Iris pigment epithelial cell (primary cell): ENCODE measurements at regions not wholly inside any gene's neighbourhood (a gene's known extent, or its start where the extent isn't known, plus 50 kb on each side); places are given as distances from the start of the nearest gene placed in this dataset.

Experiments
- DNase-seq: peaks from one replicate; pipeline ENCODE4 v3.0.0-alpha.2; 2011; ENCODE audit warnings: low read depth

DNA sequence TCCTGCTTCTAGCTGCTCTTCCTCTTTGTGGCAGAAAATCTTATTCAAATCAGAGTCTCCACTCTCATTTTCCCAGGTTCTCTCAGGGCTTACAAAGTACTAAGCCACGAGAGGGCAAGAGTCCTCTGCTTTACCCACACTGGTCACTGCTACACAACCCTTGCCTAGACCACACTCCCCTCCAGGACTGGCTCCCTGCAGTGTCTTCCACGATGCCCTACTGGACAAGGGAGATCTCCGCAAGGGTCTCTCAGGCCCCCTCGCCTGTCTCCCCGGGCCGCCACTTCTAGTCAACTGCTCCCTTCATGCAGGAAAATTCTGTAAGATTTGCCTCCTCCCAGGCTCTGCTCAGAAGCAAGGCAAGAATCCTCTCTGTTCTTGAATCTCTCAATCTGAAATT, 319.6 kb downstream of the RRAGC start:
- DNase-seq, result no peak

DNA sequence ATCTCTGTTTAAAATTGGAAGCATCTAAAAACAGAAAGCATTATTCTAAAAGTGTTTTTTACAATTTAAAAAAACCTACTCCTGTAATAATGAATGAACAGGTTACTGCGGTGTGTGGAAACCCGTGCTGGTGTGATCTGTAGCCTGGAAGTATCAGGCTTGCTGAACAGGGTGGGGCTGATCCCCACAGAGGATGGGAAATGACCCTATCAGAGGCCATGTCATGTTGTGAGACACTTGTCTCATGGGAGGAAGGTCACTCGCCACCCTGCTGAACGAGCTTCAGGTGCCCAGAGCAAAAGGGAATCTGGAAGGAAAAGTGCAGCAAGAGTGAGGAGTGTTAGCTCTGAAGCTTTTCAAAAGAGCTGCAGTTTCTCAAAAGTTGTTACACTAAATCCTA, 320.7 kb downstream of the RRAGC start:
- DNase-seq, result no peak

DNA sequence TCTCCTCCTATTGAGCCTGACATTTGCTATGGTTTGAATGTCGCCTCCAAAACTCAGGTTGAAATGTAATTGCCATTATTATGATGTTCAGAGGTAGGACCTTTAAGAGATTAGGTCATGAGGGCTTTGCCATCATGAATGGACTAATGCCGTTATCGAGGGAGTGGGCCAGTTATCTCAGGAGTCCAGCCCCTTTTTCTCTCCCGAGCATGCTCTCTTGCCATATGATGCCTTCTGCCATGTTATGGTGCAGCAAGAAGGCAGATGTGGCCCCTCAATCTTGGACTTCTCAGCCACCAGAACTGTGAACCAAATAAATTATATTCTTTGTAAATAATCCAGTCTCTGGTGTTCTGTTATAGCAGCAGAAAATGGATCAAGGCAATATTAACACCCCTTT, 323.5 kb downstream of the RRAGC start:
- DNase-seq, result no peak

GRCh38 chr1:38534473-38534823, 325.1 kb downstream of the RRAGC start:
- no peak for DNase-seq

- DNase-seq, result no peak
Observed at GRCh38 chr1:38533772-38534472, 325.6 kb downstream of the RRAGC start.

DNA sequence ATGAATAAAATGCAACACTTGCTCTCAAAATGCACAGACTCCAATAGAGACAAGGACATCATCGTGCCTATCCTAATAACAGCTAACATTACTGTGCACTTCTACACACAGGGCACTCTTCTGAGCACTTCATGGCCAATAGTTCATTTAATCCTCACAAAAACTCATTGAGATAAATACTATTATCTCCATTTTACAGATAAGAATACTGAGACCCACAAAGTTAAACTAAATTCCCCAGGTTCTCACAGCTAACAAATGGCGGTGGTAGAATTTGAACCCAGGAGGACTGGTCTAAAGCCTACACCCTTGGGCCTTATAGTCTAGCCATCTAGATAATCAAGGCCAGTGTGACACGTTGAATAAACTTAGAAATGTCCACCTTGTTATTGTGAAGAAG, 328.6 kb downstream of the RRAGC start:
- no peak for DNase-seq

- DNase-seq, result no peak
Observed at GRCh38 chr1:38529946-38530345, 329.6 kb downstream of the RRAGC start.

- no peak for DNase-seq
Observed at GRCh38 chr1:38529391-38529790, 330.2 kb downstream of the RRAGC start.

- no peak for DNase-seq
Observed at GRCh38 chr1:38528623-38529022, 330.9 kb downstream of the RRAGC start.

- no peak for DNase-seq
Observed at GRCh38 chr1:38527373-38527966, 332.1 kb downstream of the RRAGC start.

GRCh38 chr1:38526046-38526445, 333.5 kb downstream of the RRAGC start:
- DNase-seq, result no peak

GRCh38 chr1:38525343-38526043, 334.1 kb downstream of the RRAGC start:
- no peak for DNase-seq

- DNase-seq, result no peak
Observed at GRCh38 chr1:38524025-38524641, 335.4 kb downstream of the RRAGC start.

GRCh38 chr1:38523568-38523939, 336.0 kb downstream of the RRAGC start:
- DNase-seq, result no peak

DNA sequence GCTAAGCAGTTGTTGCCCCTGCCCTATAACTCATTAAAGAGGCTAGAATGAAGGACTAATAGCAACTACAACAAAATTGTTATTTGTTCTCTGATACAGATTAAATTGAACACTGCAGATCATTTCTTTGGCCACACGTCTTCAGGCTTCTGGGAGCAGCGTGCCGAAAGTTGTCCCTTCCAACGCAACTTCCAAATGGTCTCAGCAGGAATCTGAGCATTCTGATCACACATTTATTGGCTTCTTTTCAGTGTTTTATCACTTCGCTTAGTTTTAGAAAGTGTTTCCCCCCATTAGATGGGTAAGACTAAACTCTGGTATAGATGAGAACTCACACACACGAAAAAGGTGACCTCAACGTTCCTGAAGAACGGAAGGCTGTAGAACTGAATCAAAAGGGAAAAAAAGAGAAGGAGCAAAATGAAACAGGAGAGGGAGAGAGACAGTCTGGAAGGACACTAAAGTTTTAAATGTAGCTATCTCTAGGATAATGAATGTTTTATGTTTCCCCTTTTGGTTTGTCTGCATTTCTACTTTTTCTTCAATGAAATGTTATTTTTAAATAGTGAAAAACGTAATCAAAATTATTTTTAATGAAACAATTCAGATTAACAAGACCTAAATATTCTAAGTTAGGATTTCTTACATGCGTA, 336.5 kb downstream of the RRAGC start:
- no peak for DNase-seq

- no peak for DNase-seq
Observed at GRCh38 chr1:38516560-38516959, 343.0 kb downstream of the RRAGC start.

DNA sequence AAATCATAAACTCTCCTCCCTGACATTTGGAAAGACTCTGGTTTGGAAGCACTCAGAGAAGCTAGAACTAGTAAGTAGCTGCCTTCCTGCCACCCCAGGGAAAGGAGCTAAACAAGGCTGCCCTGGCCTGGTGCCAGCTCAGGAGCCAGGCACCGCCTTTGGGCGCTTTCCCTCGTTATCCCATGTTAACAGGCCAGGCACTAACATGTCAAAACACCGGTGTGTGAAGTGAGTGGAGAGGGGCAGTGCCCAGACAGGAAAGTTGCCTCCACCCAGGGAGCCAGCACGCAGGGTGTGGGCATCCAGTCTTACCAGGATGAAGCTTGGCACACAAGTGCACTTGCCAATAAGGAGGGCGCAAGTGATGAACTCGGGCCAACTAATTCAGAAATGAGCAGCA, 346.8 kb downstream of the RRAGC start:
- no peak for DNase-seq

DNA sequence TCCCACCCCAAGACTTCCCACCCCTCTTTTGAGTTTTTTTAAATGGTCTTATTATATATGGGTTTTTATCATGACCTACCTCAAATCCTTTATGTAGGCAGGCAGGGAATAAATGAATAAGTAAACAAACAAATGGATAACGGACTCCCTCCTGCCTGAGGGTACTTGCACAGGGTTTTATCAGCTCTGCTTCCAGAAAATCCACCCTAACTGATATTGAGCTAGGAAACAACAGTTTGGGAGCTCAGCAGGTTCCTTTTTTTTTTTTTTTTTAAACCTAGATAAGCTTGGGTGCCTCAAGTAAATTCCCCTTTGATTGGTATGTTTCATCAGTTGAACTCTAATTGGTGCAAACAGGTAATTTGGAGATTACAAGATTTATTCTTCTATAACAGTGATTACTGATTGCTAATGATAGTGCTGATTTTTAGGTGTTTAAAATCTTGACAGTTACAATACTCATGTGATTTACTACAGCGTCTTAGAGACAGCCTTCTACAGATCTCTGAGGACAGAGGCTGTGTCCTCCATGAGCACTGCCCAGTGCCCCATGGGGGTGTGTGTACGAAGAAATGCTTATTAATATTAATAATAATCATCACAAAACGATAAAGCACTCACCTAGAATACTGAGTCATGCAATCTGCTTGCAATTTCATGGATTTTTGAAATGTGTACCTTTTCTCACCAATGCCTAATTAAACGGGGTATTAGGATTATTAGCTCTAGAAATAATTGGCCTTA, 347.4 kb downstream of the RRAGC start:
- DNase-seq, result no peak

DNA sequence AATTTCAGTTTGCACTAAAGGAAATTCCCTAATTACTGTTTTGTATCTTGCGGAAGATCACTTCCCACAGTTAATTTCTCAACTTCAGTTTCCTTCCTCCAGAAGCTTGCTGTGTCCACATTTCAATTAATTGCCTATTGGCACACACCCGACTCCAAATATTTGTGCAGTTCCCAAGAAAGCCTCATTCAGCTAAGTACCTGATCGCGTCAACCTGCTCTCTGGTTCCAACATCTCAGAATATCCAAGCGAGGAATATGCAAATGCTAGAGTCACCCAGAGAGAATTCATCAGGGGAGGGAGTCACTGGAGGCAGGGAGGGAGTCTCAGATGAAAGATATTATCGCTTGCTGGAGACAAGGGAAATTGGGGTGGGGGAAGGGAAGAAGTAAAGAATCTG, 351.3 kb downstream of the RRAGC start:
- DNase-seq, result no peak

DNA sequence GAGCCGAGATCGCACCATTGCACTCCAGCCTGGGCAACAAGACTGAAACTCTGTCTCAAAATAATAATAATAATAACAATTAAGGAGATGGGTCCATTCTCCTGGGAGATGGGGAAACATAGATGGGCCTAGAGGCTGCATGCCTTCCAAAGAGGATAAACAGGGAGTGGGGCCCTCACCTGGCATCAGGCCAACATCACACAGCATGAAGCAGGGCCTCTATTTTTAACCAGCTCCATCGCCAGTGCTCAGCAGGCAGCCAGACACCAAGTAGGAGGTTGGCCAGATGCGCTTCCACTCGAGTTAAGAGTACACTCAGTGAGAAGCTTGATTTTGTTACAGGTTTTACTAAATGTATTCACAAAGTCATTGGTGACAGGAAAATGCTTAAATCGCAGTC, 352.0 kb downstream of the RRAGC start:
- DNase-seq, result no peak

DNA sequence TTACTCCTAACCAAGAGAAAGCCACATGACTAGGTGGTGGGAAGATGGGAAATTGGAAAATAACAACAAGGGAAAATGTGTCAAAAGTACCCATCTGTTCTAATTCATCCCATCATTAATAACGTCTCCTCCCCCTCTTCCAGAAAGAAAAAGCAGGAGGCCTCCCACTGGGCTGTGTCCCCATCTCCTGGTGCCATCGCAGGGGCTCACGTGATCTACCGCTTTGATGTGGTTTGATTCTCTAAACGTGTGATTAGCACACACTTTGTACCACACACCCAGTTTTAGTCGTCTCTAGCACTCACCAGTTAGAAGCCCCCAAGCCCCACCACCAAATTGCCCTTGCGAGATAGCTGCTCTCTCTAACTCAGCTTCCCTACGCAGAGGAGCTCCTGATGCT, 353.6 kb downstream of the RRAGC start:
- no peak for DNase-seq

DNA sequence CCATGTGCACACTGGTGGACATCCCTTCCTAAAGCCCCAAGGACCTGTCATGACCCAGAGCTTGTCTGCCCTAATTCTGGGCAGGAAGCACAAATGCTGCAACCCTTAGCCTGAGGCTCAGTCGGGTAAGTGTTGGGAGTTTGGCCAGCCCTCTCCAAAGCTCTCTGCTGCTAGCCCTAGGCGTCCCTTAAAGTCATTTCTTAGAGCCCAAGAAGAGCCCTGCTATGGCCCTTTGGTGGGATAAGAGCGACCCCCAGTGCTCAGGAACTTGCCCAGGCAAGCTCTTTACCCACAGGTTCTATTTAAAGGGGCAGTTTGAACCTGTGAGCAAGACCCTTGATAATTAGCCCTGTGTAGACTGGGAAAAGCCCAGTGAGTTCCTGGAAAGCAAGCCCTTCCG, 356.8 kb downstream of the RRAGC start:
- DNase-seq, result no peak
